ENCODE measurements at regions not wholly inside any gene's neighbourhood (a gene's known extent, or its start where the extent isn't known, plus 50 kb on each side); places are given as distances from the start of the nearest gene placed in this dataset.

GRCh38 chr7:8963722-8964121 lies 530.3 kb downstream of the NXPH1 start:
- no peak for DNase-seq (ENCODE audit: low read depth in 2 of 2)
- no peak for TF ChIP-seq CTCF (IDR thresholded peaks at IDR 0.05; ENCODE audit: low read depth, low read length)
- H3K4me3 ChIP-seq (replicated peaks in 1 of 2; ENCODE audit: low read depth in 2 of 2, low read length in 2 of 2): no peak overlapping the region

- DNase-seq (ENCODE audit: low read depth in 2 of 2): no peak
- H3K4me3 ChIP-seq (replicated peaks in 1 of 2; ENCODE audit: low read depth in 2 of 2, low read length in 2 of 2): no peak overlapping the region
- no peak for TF ChIP-seq CTCF (IDR thresholded peaks at IDR 0.05; ENCODE audit: low read depth, low read length)
Observed at GRCh38 chr7:8965177-8965576, 531.8 kb downstream of the NXPH1 start.

- no peak overlapping the region for H3K4me3 ChIP-seq (replicated peaks in 1 of 2; ENCODE audit: low read depth in 2 of 2, low read length in 2 of 2)
- TF ChIP-seq CTCF (IDR thresholded peaks at IDR 0.05; ENCODE audit: low read depth, low read length): no peak
- no peak for DNase-seq (ENCODE audit: low read depth in 2 of 2)
Observed at GRCh38 chr7:8973601-8974000, 540.2 kb downstream of the NXPH1 start.

GRCh38 chr7:8975681-8976080 lies 542.3 kb downstream of the NXPH1 start:
- no peak for TF ChIP-seq CTCF (IDR thresholded peaks at IDR 0.05; ENCODE audit: low read depth, low read length)
- no peak for DNase-seq (ENCODE audit: low read depth in 2 of 2)
- no peak overlapping the region for H3K4me3 ChIP-seq (replicated peaks in 1 of 2; ENCODE audit: low read depth in 2 of 2, low read length in 2 of 2)

- no peak for TF ChIP-seq CTCF (IDR thresholded peaks at IDR 0.05; ENCODE audit: low read depth, low read length)
- H3K4me3 ChIP-seq (replicated peaks in 1 of 2; ENCODE audit: low read depth in 2 of 2, low read length in 2 of 2): no peak overlapping the region
- DNase-seq (ENCODE audit: low read depth in 2 of 2): no peak
Observed at GRCh38 chr7:8982338-8982992, 549.1 kb downstream of the NXPH1 start.

- DNase-seq (ENCODE audit: low read depth in 2 of 2): no peak
- no peak overlapping the region for H3K4me3 ChIP-seq (replicated peaks in 1 of 2; ENCODE audit: low read depth in 2 of 2, low read length in 2 of 2)
- TF ChIP-seq CTCF (IDR thresholded peaks at IDR 0.05; ENCODE audit: low read depth, low read length): no peak
Observed at GRCh38 chr7:8985255-8985654, 551.8 kb downstream of the NXPH1 start.

- no peak overlapping the region for H3K4me3 ChIP-seq (replicated peaks in 1 of 2; ENCODE audit: low read depth in 2 of 2, low read length in 2 of 2)
- DNase-seq (ENCODE audit: low read depth in 2 of 2): no peak
- TF ChIP-seq CTCF (IDR thresholded peaks at IDR 0.05; ENCODE audit: low read depth, low read length): no peak
Observed at GRCh38 chr7:8988267-8988666, 554.9 kb downstream of the NXPH1 start.

Measured in cardiac fibroblast (primary cell).